Limb (tissue), 2 donors: ENCODE measurements at regions not wholly inside any gene's neighbourhood (a gene's known extent, or its start where the extent isn't known, plus 50 kb on each side); places are given as distances from the start of the nearest gene placed in this dataset.
"Not testable (repeated sequence)": the region's sequence is repeated elsewhere in the genome, so short reads cannot be mapped to it uniquely, and the experiment has no call there.

Experiments used
- DNase-seq, 2 donors: peaks; one replicate each; pipeline ENCODE4 v3.0.0-alpha.2; 2016; ENCODE audit errors: extremely low spot score in 2 of 2

- DNase-seq, result no peak
Measured at GRCh38 chr10:18735711-18736110, 76.5 kb downstream of the ARL5B start.

GRCh38 chr10:18737236-18737635 is 78.0 kb downstream of the ARL5B start:
- no peak for DNase-seq

GRCh38 chr10:18737841-18738240 is 78.6 kb downstream of the ARL5B start:
- DNase-seq, result no peak

- no peak for DNase-seq
Measured at GRCh38 chr10:18738835-18739234, 79.6 kb downstream of the ARL5B start.

- DNase-seq, result no peak
Measured at GRCh38 chr10:18743926-18744325, 84.7 kb downstream of the ARL5B start.

- DNase-seq, result no peak
Measured at GRCh38 chr10:18753312-18753895, 94.2 kb downstream of the ARL5B start.

- DNase-seq, result no peak
Measured at GRCh38 chr10:18759575-18759974, 100.3 kb downstream of the ARL5B start.

GRCh38 chr10:18760836-18761235 is 101.6 kb downstream of the ARL5B start:
- no peak for DNase-seq

GRCh38 chr10:18767981-18768380 is 108.8 kb downstream of the ARL5B start:
- no peak for DNase-seq

- no peak for DNase-seq
Measured at GRCh38 chr10:18773180-18773579, 113.9 kb downstream of the ARL5B start.

- no peak for DNase-seq
Measured at GRCh38 chr10:18777258-18777657, 118.0 kb downstream of the ARL5B start.

GRCh38 chr10:18786478-18786877 is 127.2 kb downstream of the ARL5B start:
- DNase-seq, result no peak

- peak in 1 of 2 donors; percentile 40 for DNase-seq
Measured at GRCh38 chr10:18793951-18794350, 134.7 kb downstream of the ARL5B start.

GRCh38 chr10:18795549-18795948 is 136.3 kb downstream of the ARL5B start:
- DNase-seq, result no peak

GRCh38 chr10:18797286-18797685 is 138.1 kb downstream of the ARL5B start:
- no peak for DNase-seq

GRCh38 chr10:18822156-18822555 is 162.9 kb downstream of the ARL5B start:
- DNase-seq, result peak; percentile 23 to 32

- no peak for DNase-seq
Measured at GRCh38 chr10:18829259-18829658, 170.0 kb downstream of the ARL5B start.

- no peak for DNase-seq
Measured at GRCh38 chr10:18830277-18830676, 171.0 kb downstream of the ARL5B start.

GRCh38 chr10:18856623-18857022 is 192.0 kb upstream of the MALRD1 start:
- not testable (repeated sequence) for DNase-seq

GRCh38 chr10:18859659-18860058 is 188.9 kb upstream of the MALRD1 start:
- DNase-seq, result no peak

GRCh38 chr10:18860186-18860585 is 188.4 kb upstream of the MALRD1 start:
- no peak for DNase-seq

- DNase-seq, result no peak
Measured at GRCh38 chr10:18860631-18861240, 187.9 kb upstream of the MALRD1 start.

- no peak for DNase-seq
Measured at GRCh38 chr10:18861382-18861781, 187.2 kb upstream of the MALRD1 start.

GRCh38 chr10:18866852-18867251 is 181.7 kb upstream of the MALRD1 start:
- DNase-seq, result no peak
